ENCODE measurements at regions not wholly inside any gene's neighbourhood (a gene's known extent, or its start where the extent isn't known, plus 50 kb on each side); places are given as distances from the start of the nearest gene placed in this dataset.

DNA sequence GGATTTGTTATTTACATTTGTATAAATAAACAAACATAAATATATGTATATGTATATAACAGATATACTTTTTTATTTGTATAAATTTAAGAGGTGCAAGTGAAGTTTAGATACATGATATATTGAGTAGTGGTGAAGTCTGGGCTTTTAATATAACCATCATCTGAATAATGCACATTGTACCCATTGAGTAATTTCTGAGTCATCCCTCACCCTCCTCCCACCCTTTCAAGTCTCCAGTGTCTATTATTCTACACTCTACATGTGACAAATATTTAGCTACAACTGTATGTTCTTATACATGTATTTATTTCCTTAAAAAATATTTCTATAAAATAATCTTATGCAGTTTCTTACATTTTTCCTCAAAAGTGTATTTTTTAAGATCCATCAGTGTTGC, 358.7 kb upstream of the TFPI start:
- POLR2A ChIA-PET (ENCODE audit: partially characterized antibody), result no interaction called here

More for the DNA sequence above, 358.7 kb upstream of the TFPI start:
- TF ChIP-seq FOSL1 (IDR thresholded peaks at IDR 0.05; ENCODE audit: insufficient read depth, low read depth, low read length) (no peak), TAF7 (optimal IDR thresholded peaks at IDR 0.05; ENCODE audit: borderline replicate concordance, low read depth, low read length) (no peak), SIN3A (conservative IDR thresholded peaks at IDR 0.05 in 1 of 2, IDR thresholded peaks at IDR 0.05 in 1 of 2; ENCODE audit: low read depth in 1 of 2, low read length in 2 of 2) (no peak), CREB1 (IDR thresholded peaks at IDR 0.05) (no peak), CHD2 (IDR thresholded peaks at IDR 0.05; ENCODE audit: low read length) (no peak)
- TF ChIP-seq, protein P1, sequence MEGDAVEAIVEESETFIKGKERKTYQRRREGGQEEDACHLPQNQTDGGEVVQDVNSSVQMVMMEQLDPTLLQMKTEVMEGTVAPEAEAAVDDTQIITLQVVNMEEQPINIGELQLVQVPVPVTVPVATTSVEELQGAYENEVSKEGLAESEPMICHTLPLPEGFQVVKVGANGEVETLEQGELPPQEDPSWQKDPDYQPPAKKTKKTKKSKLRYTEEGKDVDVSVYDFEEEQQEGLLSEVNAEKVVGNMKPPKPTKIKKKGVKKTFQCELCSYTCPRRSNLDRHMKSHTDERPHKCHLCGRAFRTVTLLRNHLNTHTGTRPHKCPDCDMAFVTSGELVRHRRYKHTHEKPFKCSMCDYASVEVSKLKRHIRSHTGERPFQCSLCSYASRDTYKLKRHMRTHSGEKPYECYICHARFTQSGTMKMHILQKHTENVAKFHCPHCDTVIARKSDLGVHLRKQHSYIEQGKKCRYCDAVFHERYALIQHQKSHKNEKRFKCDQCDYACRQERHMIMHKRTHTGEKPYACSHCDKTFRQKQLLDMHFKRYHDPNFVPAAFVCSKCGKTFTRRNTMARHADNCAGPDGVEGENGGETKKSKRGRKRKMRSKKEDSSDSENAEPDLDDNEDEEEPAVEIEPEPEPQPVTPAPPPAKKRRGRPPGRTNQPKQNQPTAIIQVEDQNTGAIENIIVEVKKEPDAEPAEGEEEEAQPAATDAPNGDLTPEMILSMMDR (IDR thresholded peaks at IDR 0.05; ENCODE audit: control extremely low read depth in 1 of 3, insufficient read depth in 1 of 3, low read depth in 1 of 3, low read length in 3 of 3), result no peak
- no peaks in the 10 kb centered on the region for H3K27me3 ChIP-seq (replicated peaks in 1 of 4; ENCODE audit: control insufficient read depth in 3 of 4, extremely low read depth in 1 of 4, insufficient read depth in 3 of 4, low read length in 3 of 4)
- DNase-seq (ENCODE audit: low read depth in 1 of 2, low spot score in 2 of 2) (no peak), FAIRE-seq (no peak)
- no peak overlapping the region for H3K18ac ChIP-seq (ENCODE audit: extremely low read depth, low read length)
- H2BK15ac ChIP-seq (ENCODE audit: low read length), result no peak overlapping the region
- no peak overlapping the region for H3K56ac ChIP-seq (replicated peaks; ENCODE audit: insufficient read length, low read depth, low read length)
- H3K79me1 ChIP-seq (ENCODE audit: low read depth, low read length), result no peaks in the 10 kb centered on the region
- H2AK5ac ChIP-seq (ENCODE audit: low read depth, low read length), result no peak overlapping the region
- H2BK120ac ChIP-seq (replicated peaks; ENCODE audit: low read depth, low read length), result no peak overlapping the region
- H3K27ac ChIP-seq (ENCODE audit: low read depth, low read length), result no peak overlapping the region
- no peak overlapping the region for H3K23ac ChIP-seq (ENCODE audit: insufficient read length)
- H3K9me3 ChIP-seq (ENCODE audit: insufficient read depth in 2 of 2, low read depth in 1 of 2, low read length in 1 of 2), result no peaks in the 10 kb centered on the region
- H3K14ac ChIP-seq (ENCODE audit: insufficient read length), result no peak overlapping the region
- H3K4me1 ChIP-seq (replicated peaks in 1 of 4; ENCODE audit: control insufficient read depth in 3 of 4, insufficient read depth in 4 of 4, low read length in 3 of 4), result no peaks in the 10 kb centered on the region
- no peak overlapping the region for H3K9ac ChIP-seq (replicated peaks in 1 of 4; ENCODE audit: extremely low read depth in 1 of 4, low read depth in 3 of 4, low read length in 3 of 4)
- H3K23me2 ChIP-seq (ENCODE audit: low read depth, low read length), result no peaks in the 10 kb centered on the region
- no peaks in the 10 kb centered on the region for H3K79me2 ChIP-seq (ENCODE audit: control insufficient read depth in 1 of 2, insufficient read depth in 2 of 2, low read length in 2 of 2)
- no peak overlapping the region for H2BK12ac ChIP-seq (ENCODE audit: low read depth, low read length)
- no peaks in the 10 kb centered on the region for H3K36me3 ChIP-seq (ENCODE audit: control insufficient read depth in 2 of 4, insufficient read depth in 4 of 4, low read length in 3 of 4)
- H3K4me2 ChIP-seq (ENCODE audit: insufficient read depth in 1 of 2, low read depth in 2 of 2, low read length in 2 of 2), result no peak overlapping the region
- no peak overlapping the region for H4K91ac ChIP-seq (replicated peaks; ENCODE audit: insufficient read length, low read length)
- H3K4ac ChIP-seq (replicated peaks; ENCODE audit: insufficient read length, low read depth, low read length), result no peak overlapping the region
- no peaks in the 10 kb centered on the region for H4K20me1 ChIP-seq (replicated peaks in 1 of 2; ENCODE audit: control insufficient read depth in 1 of 2, insufficient read depth in 2 of 2, low read length in 2 of 2)
- H2BK5ac ChIP-seq (ENCODE audit: low read depth, low read length), result no peak overlapping the region
- no peak overlapping the region for H4K8ac ChIP-seq (ENCODE audit: extremely low read depth, insufficient read depth, low read length)
- H3K4me3 ChIP-seq (ENCODE audit: extremely low read depth in 1 of 4, insufficient read depth in 2 of 4, low read depth in 3 of 4, low read length in 4 of 4), result no peak overlapping the region
- H2AFZ ChIP-seq (ENCODE audit: low read length), result no peak overlapping the region
- no peak overlapping the region for H4K5ac ChIP-seq (ENCODE audit: insufficient read length, low read depth, low read length)
- no peak overlapping the region for H2BK20ac ChIP-seq (ENCODE audit: low read length)
- CTCF ChIA-PET (ENCODE audit: partially characterized antibody), result interaction anchor here (0.6 to 1.3 kb wide), 2 partner anchors 20 to 354 kb away, joined by 3 to 7 read pairs; no protein-coding TSS in a partner anchor

All from H1 (cell line).